Endothelial cell (in vitro differentiated cells): ENCODE measurements at regions not wholly inside any gene's neighbourhood (a gene's known extent, or its start where the extent isn't known, plus 50 kb on each side); places are given as distances from the start of the nearest gene placed in this dataset.

Experiments
- DNase-seq: peaks from one replicate; pipeline ENCODE4 v3.0.0; 2021; ENCODE audit warnings: low spot score
- H3K27ac Mint-ChIP-seq: one replicate; pipeline ENCODE4 v1.8.0; 2021; ENCODE audit warnings: mixed read lengths, inconsistent platforms; ENCODE audit not compliant: unreplicated experiment
- H3K27me3 Mint-ChIP-seq: one replicate; pipeline ENCODE4 v1.8.0; 2021; ENCODE audit warnings: mild to moderate bottlenecking, moderate library complexity, mixed read lengths, inconsistent platforms; ENCODE audit not compliant: unreplicated experiment
- H3K36me3 Mint-ChIP-seq: one replicate; pipeline ENCODE4 v1.8.0; 2021; ENCODE audit warnings: mild to moderate bottlenecking, low read depth, mixed read lengths, inconsistent platforms; ENCODE audit not compliant: unreplicated experiment
- H3K4me1 Mint-ChIP-seq: one replicate; pipeline ENCODE4 v1.8.0; 2021; ENCODE audit warnings: mild to moderate bottlenecking, mixed read lengths, inconsistent platforms; ENCODE audit not compliant: unreplicated experiment
- H3K4me3 Mint-ChIP-seq: one replicate; pipeline ENCODE4 v1.8.0; 2021; ENCODE audit warnings: mild to moderate bottlenecking, mixed read lengths, inconsistent platforms; ENCODE audit not compliant: unreplicated experiment
- H3K9me3 Mint-ChIP-seq: one replicate; pipeline ENCODE4 v1.8.0; 2021; ENCODE audit warnings: mixed read lengths, inconsistent platforms; ENCODE audit not compliant: unreplicated experiment
- CTCF ChIP-seq: fragments of 200-600 bp; sonication (generic); IDR thresholded peaks from one replicate; pipeline ENCODE4 v1.5.0; 2021; ENCODE audit warnings: antibody characterized with exemption; ENCODE audit not compliant: unreplicated experiment

- Mint-ChIP-seq H3K27ac (no peak overlapping the region), H3K4me1 (peaks cover 9% of the 10 kb centered on the region), H3K9me3 (no peaks in the 10 kb centered on the region), H3K36me3 (no peaks in the 10 kb centered on the region), H3K4me3 (no peak overlapping the region), H3K27me3 (peaks cover 5% of the 10 kb centered on the region)
- TF ChIP-seq CTCF = no peak
- no peak for DNase-seq
Measured at GRCh38 chr6:169324656-169325459, 71.2 kb upstream of the THBS2 start.

- no peak for DNase-seq
- Mint-ChIP-seq H3K4me3 (no peak overlapping the region), H3K36me3 (no peaks in the 10 kb centered on the region), H3K27ac (no peak overlapping the region), H3K4me1 (peaks cover 9% of the 10 kb centered on the region), H3K9me3 (no peaks in the 10 kb centered on the region), H3K27me3 (peaks cover 5% of the 10 kb centered on the region)
- TF ChIP-seq CTCF = no peak
Measured at GRCh38 chr6:169324086-169324485, 70.4 kb upstream of the THBS2 start.

DNA sequence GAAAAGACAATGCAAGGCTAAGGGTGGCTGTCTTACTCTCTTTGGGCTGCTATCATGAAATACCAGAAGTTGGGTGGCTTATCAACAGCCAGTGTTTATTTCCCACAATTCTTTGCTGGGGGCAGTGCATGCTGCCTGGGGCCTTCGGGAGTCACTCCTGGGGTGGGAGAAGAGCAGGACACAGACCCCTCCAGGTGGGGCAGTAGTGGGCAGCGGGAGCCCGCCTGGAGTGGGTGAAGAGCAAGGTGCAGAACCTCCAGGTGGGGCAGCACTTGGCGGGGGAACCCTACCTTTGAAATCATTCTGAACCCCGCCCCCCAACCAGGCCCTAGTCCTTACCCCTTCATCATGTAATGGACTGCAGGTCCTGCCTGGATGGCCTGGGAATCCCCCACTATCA is 69.6 kb upstream of the THBS2 start:
- Mint-ChIP-seq H3K9me3 (no peaks in the 10 kb centered on the region), H3K4me1 (peaks cover 9% of the 10 kb centered on the region), H3K4me3 (no peak overlapping the region), H3K36me3 (no peaks in the 10 kb centered on the region), H3K27me3 (peaks cover 5% of the 10 kb centered on the region), H3K27ac (no peak overlapping the region)
- no peak for DNase-seq
- TF ChIP-seq CTCF = no peak

- no peaks in the 10 kb centered on the region for H3K36me3 Mint-ChIP-seq
- H3K27ac Mint-ChIP-seq = no peak overlapping the region
- H3K4me1 Mint-ChIP-seq = peaks cover 3% of the 10 kb centered on the region
Measured at GRCh38 chr6:169321546-169321945, 67.9 kb upstream of the THBS2 start.

More at GRCh38 chr6:169321546-169321945, 67.9 kb upstream of the THBS2 start:
- TF ChIP-seq CTCF = no peak
- Mint-ChIP-seq H3K9me3 (no peaks in the 10 kb centered on the region), H3K27me3 (peaks cover 4% of the 10 kb centered on the region), H3K4me3 (no peak overlapping the region)
- DNase-seq = no peak
